Activated T-helper 1 cell treated with Interleukin-2 at 50 U/mL for 16 hours (primary cell): ENCODE measurements at regions not wholly inside any gene's neighbourhood (a gene's known extent, or its start where the extent isn't known, plus 50 kb on each side); places are given as distances from the start of the nearest gene placed in this dataset.

Experiments
- DNase-seq: peaks from one replicate; pipeline ENCODE4 v3.0.0-alpha.2; 2020; ENCODE audit warnings: low read depth

GRCh38 chr9:79104216-79104615 lies 467.5 kb upstream of the TLE4 start:
- DNase-seq = no peak

- DNase-seq = no peak
Observed at GRCh38 chr9:79104951-79105350, 466.8 kb upstream of the TLE4 start.

GRCh38 chr9:79107911-79108676 lies 463.7 kb upstream of the TLE4 start:
- DNase-seq = no peak

- no peak for DNase-seq
Observed at GRCh38 chr9:79111653-79112052, 460.1 kb upstream of the TLE4 start.

- no peak for DNase-seq
Observed at GRCh38 chr9:79115176-79115575, 456.6 kb upstream of the TLE4 start.

GRCh38 chr9:79116041-79116440 lies 455.7 kb upstream of the TLE4 start:
- no peak for DNase-seq

GRCh38 chr9:79116709-79117108 lies 455.1 kb upstream of the TLE4 start:
- DNase-seq = no peak

GRCh38 chr9:79120533-79120932 lies 451.2 kb upstream of the TLE4 start:
- DNase-seq = no peak

- no peak for DNase-seq
Observed at GRCh38 chr9:79120941-79121340, 450.8 kb upstream of the TLE4 start.

GRCh38 chr9:79123415-79123814 lies 448.4 kb upstream of the TLE4 start:
- DNase-seq = no peak

GRCh38 chr9:79127661-79128060 lies 444.1 kb upstream of the TLE4 start:
- DNase-seq = no peak

GRCh38 chr9:79129865-79130480 lies 441.8 kb upstream of the TLE4 start:
- DNase-seq = no peak

GRCh38 chr9:79131246-79131774 lies 440.5 kb upstream of the TLE4 start:
- no peak for DNase-seq

- no peak for DNase-seq
Observed at GRCh38 chr9:79131824-79132377, 439.9 kb upstream of the TLE4 start.

GRCh38 chr9:79134654-79135053 lies 437.1 kb upstream of the TLE4 start:
- DNase-seq = no peak

GRCh38 chr9:79135681-79136415 lies 435.9 kb upstream of the TLE4 start:
- no peak for DNase-seq

GRCh38 chr9:79140751-79141150 lies 431.0 kb upstream of the TLE4 start:
- DNase-seq = no peak

- DNase-seq = no peak
Observed at GRCh38 chr9:79143211-79143610, 428.6 kb upstream of the TLE4 start.

- no peak for DNase-seq
Observed at GRCh38 chr9:79145442-79145841, 426.3 kb upstream of the TLE4 start.

GRCh38 chr9:79149585-79149984 lies 422.2 kb upstream of the TLE4 start:
- no peak for DNase-seq

- DNase-seq = no peak
Observed at GRCh38 chr9:79151791-79152190, 420.0 kb upstream of the TLE4 start.

- DNase-seq = no peak
Observed at GRCh38 chr9:79152306-79152705, 419.5 kb upstream of the TLE4 start.

GRCh38 chr9:79154806-79155205 lies 417.0 kb upstream of the TLE4 start:
- no peak for DNase-seq
